Kidney epithelial cell (primary cell): ENCODE measurements at regions not wholly inside any gene's neighbourhood (a gene's known extent, or its start where the extent isn't known, plus 50 kb on each side); places are given as distances from the start of the nearest gene placed in this dataset.

Source experiments
- DNase-seq: peaks from one replicate; pipeline ENCODE4 v3.0.0-alpha.2; 2010; ENCODE audit warnings: low read depth
- H3K27me3 ChIP-seq: 2 replicates; pipeline ENCODE4 v1.6.0; 2011; ENCODE audit warnings: low read length; ENCODE audit not compliant: control insufficient read depth, insufficient read depth
- H3K36me3 ChIP-seq: 2 replicates; pipeline ENCODE4 v1.5.1; 2011; ENCODE audit warnings: low read length; ENCODE audit not compliant: control insufficient read depth, insufficient read depth
- H3K4me3 ChIP-seq: 2 replicates; pipeline ENCODE4 v1.5.1; 2011; ENCODE audit warnings: low read depth, mild to moderate bottlenecking, control low read depth, low read length
- TF ChIP-seq, protein P1 (sequence below): IDR thresholded peaks from 2 replicates; pipeline ENCODE4 v1.5.1; 2011; ENCODE audit warnings: mild to moderate bottlenecking, moderate library complexity, low read length, control low read depth, inconsistent platforms; ENCODE audit not compliant: insufficient read depth, poor library complexity, severe bottlenecking

DNA sequence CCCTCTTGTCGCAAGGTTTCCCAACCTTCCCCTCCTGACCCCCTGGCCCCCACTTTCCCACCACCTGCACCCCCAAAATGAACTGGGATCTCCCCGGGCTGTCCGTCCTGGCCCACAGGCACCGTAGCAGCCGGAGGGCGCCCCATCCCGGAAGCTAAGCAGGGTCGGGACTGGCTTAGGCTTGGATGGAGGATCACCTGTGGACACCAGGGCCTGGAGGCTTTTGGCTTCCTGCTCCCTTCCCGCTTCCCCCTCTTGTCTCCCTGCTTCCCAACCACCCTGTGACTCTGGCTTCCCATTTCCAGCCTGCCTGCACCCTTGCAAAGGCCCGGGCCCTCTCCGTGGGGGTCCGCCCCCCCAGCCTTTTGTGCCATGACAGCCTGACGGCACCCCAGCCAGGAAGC is 2291.3 kb downstream of the TP53TG3F start:
- H3K4me3 ChIP-seq: no peak overlapping the region
- TF ChIP-seq, protein P1, sequence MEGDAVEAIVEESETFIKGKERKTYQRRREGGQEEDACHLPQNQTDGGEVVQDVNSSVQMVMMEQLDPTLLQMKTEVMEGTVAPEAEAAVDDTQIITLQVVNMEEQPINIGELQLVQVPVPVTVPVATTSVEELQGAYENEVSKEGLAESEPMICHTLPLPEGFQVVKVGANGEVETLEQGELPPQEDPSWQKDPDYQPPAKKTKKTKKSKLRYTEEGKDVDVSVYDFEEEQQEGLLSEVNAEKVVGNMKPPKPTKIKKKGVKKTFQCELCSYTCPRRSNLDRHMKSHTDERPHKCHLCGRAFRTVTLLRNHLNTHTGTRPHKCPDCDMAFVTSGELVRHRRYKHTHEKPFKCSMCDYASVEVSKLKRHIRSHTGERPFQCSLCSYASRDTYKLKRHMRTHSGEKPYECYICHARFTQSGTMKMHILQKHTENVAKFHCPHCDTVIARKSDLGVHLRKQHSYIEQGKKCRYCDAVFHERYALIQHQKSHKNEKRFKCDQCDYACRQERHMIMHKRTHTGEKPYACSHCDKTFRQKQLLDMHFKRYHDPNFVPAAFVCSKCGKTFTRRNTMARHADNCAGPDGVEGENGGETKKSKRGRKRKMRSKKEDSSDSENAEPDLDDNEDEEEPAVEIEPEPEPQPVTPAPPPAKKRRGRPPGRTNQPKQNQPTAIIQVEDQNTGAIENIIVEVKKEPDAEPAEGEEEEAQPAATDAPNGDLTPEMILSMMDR: no peak
- no peaks in the 10 kb centered on the region for H3K36me3 ChIP-seq
- H3K27me3 ChIP-seq: no peaks in the 10 kb centered on the region
- DNase-seq: no peak

DNA sequence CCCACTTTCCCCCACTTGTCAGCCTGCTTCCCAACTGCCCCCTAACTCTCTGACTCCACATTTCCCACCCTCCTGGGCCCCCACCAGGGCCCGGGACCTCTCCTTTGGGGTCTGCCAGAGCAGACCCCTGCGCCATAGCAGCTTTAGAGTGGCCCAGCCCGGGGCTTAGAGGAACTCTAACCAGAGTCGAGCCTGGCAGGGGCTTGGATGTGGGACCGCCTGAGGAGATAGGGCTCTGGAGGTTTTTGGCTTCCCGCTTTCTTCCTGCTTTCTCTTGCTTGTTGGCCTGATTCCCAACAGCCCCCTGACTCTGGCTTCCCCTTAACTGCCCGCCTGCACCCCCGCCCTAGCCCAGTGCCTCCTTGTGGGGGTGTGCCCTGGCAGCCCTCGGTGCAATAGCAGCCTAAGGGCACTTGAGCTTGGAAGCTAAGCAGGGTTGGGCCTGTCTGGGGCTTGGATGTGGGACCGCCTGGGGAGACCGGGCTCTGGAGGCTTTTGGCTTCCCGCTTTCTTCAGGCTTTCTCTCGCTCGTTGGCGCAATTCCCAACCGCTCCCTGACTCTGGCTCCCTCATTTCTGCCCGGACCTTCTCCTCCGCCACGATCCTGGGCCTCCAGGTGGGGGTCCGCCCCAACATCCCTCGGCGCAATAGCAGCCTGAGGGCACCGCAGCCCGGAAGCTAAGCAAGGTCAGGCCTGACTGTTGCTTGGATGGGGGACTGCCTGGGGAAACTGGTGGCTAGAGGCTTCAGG is 2292.0 kb downstream of the TP53TG3F start:
- TF ChIP-seq, protein P1: no peak
- H3K36me3 ChIP-seq: no peaks in the 10 kb centered on the region

DNA sequence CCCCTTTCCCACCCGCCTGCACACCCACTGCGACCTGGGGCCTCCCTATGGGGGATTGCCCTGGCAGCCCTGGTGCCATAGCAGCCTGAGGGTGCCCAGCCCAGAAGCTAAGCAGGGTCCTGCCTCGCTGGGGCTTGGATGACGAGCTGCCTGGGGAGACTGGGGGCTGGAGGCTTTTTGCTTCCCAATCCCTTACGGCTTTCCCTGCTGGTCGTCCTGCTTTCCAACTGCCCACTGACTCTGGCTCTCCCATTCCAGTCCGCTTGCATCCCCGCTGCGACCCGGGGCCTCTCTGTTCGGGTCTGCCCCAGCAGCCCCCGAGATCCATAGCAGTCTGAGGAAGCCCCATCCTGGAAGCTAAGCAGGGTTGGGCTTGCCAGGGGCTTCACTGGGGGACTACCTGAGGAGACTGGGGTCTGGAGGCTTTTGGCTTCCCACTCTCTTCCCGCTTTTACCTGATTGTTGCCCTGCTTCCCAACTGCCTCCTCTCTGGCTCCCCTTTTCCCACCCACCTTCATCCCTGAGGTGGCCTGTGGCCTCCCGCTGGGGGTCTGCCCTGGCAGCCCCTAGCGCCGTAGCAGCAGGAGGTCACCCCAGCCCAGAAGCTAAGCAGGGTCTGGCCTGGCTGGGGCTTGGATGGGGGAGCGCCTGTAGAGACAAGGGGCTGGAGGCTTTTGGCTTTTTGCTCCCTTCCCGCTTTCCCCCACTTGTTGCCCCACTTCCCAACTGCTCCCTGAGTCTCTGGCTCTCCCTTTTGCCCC is 2292.8 kb downstream of the TP53TG3F start:
- TF ChIP-seq, protein P1: no peak

More for the DNA sequence above, 2292.0 kb downstream of the TP53TG3F start:
- H3K27me3 ChIP-seq: no peaks in the 10 kb centered on the region
- H3K4me3 ChIP-seq: no peak overlapping the region
- no peak for DNase-seq

DNA sequence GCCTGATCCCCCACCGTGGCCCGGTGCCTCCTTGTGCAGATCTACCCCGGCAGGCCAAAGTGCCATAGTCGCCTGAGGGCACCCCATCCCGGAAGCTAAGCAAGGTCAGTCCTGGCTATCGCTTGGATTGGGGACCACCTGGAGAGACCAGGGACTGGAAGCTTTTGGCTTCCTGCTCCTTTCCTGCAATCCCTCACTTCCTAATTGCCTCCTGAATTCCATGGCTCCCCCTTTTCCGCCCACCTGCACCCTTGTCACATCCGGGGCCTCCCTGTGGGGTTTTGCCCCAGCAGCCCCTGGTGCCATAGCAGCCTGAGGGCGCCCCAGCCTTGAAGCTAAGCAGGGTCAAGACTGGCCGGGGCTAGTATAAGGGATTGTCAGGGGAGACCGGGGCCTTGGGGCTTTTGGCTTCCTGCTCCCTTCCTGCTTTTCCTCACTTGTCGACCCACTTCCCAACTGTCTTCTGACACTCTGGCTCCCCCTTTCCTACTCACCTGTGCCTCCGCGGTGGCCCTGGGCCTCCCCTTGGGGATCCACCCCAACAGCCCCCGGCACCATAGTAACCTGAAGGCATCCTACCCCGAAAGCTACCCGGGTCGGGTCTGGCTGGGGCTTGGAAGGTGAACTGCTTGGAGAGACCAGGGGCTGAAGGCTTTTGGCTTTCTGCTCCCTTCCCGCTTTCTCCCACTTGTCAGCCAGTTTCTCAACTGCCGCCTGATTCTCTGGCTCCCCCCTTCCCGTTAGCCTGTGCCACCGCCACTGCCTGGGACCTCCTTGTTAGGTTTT is 2293.6 kb downstream of the TP53TG3F start:
- Histone ChIP-seq H3K4me3 (no peak overlapping the region), H3K27me3 (no peaks in the 10 kb centered on the region), H3K36me3 (no peaks in the 10 kb centered on the region)
- DNase-seq: no peak
- TF ChIP-seq, protein P1: no peak

More for the DNA sequence above, 2292.8 kb downstream of the TP53TG3F start:
- Histone ChIP-seq H3K27me3 (no peaks in the 10 kb centered on the region), H3K36me3 (no peaks in the 10 kb centered on the region), H3K4me3 (no peak overlapping the region)
- no peak for DNase-seq

DNA sequence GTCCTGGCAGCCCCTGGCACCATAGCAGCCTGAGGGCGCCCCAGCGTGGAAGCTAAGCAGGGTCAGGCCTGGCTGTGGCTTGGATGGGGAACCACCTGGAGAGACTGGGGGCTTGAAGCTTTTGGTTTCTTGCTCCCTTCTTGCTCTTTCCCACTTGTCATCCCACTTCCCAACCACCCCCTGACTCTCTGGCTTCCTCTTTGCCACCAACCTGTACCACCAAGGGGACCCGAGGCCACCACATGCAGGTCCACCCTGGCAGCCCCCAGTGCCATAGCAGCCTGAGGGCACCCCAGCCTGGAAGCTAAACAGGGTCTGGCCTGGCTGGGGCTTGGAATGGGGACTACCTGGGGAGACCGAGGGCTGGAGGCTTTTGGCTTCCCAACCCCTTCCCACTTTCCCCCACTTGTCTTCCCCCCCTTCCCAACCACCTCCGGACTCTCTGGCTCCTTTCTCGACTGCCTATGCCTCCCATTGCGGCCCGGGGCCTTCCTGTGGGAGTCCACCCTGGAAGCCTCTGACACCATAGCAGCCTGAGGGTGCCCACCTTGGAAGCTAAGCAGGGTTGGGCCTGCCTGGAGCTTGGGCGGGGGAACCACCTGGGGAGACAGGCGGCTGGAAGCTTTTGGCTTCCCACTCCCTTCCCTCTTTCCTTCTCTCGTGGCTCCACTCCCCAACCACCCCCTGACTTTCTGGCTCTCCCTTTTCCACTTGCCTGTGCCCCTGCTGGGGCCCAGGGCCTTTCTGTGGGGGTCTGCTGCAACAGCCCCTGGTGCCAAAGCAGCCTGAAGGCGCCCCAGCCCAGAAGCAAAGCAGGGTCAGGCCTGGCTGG is 2294.4 kb downstream of the TP53TG3F start:
- DNase-seq: no peak
- no peaks in the 10 kb centered on the region for H3K36me3 ChIP-seq
- TF ChIP-seq, protein P1: no peak
- no peak overlapping the region for H3K4me3 ChIP-seq
- no peaks in the 10 kb centered on the region for H3K27me3 ChIP-seq
